Renal pelvis (tissue), 1 donor: ENCODE measurements at regions not wholly inside any gene's neighbourhood (a gene's known extent, or its start where the extent isn't known, plus 50 kb on each side); places are given as distances from the start of the nearest gene placed in this dataset.

Source experiments
- DNase-seq: peaks from one replicate; pipeline ENCODE4 v3.0.0-alpha.2; 2013

DNA sequence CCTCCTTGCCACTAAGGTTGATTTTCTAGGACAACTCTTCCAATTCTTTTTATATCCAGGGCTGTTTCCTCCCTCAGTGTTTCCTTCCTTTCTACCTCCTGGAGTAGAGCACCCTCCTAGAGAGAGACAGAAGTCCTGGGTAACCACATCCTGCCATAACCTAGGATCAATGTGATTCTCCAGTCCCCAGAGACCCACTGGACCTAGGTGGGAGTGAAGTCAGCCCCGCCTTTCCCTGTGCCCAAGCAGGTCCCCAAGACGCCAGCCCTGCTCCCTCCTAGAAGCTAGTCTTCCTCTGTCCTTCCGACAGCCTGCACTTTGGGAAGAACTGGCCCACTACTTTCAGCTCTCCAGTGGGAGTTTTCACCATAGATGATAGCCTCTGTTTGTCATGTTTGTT, 166.8 kb upstream of the PLEKHG7 start:
- no peak for DNase-seq

GRCh38 chr12:92533280-92533890, 169.4 kb upstream of the PLEKHG7 start:
- no peak for DNase-seq

DNA sequence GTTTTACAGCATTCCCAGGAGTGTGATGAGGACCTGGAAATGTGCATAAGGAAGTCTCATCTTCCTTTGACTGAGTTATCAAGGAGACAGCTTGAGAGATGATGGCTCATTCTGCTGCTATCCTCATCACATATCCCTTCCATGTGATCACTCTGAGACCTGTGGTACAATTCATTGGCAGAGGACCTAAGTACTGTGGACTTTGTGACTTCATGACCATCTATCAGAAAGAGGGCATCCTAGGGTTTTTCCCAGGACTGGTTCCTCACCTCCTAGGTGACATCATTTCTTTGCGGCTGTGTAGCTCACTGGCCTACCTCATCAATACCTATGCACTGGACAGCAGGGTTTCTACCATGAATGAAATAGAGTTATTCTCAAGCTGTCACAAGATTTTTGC, 172.1 kb upstream of the PLEKHG7 start:
- DNase-seq: no peak

GRCh38 chr12:92529944-92530343, 172.8 kb upstream of the PLEKHG7 start:
- DNase-seq: no peak

DNA sequence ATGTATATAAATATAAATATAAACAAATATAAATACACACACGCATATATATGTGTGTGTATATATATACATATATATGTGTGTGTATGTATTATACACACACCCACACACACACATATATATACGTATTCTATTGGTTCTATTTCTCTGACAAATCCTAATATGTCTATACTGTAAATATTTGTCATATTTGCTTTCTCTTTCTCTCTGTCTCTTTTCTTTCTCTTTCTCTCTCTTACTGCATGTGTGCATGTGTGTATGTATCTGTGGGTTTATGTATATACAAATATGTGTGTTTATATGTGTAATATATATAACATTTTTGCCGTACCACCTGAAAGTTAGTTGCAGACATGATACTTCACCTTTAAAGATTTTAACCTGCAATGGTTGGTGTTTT, 174.2 kb upstream of the PLEKHG7 start:
- no peak for DNase-seq

DNA sequence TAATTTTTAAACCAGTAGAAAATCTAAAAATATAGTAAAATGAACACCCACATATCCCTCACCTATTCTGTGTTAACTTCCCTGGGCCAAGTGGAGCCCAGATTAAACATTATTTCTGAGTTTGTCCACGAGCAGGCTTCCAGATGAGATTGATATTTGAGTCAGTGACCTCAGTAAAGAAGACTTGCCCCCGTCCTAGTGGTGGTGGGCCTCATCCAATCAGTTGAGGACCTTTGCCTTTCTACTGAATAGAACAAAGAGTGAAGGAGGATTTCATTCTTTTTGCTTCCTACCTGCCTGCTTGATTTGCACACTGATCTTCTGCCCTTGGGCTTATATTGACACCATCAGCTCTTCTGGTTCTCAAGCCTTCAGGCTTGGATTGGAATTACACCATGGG, 174.7 kb upstream of the PLEKHG7 start:
- no peak for DNase-seq

GRCh38 chr12:92524489-92524888, 178.3 kb upstream of the PLEKHG7 start:
- DNase-seq: no peak

DNA sequence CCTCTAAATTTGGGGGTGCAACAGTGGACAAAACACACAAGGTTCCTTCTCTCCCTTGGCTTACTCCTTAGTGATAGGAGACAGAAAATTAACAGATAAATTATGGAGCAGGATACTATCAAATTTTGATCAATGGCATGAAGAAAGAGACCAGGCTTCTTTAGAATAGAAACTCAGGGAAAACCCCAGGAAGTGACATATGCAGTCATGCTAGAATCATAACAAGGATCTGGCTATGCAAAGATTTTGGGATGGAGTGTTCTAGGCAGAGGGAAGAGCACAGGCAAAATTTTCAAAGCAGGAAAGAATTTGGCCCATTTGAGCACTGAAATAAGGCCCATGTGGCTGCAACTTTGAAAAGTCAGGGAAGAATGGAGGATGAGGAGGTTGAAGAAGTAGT, 182.3 kb upstream of the PLEKHG7 start:
- DNase-seq: no peak

- DNase-seq: no peak
These were observed 183.5 kb upstream of the PLEKHG7 start for GRCh38 chr12:92519284-92519683.

DNA sequence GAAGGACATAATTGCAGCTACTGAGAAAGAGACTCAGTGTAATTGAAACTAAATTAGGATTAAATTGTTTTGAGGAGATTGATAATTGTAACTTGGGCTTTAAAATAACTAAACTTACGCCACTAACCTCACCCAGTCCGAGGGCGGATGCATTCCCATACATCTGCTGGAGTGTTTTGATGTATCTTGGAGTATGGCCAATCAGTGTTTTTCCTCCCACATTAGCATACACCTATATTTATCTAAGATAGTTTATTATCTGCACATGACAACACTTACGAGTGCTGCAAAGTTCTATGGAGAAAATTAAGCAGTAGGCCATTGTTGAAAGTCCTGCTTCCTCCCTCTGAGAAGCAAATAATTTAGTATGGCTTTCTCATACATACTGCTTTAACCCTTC, 184.7 kb upstream of the PLEKHG7 start:
- no peak for DNase-seq

DNA sequence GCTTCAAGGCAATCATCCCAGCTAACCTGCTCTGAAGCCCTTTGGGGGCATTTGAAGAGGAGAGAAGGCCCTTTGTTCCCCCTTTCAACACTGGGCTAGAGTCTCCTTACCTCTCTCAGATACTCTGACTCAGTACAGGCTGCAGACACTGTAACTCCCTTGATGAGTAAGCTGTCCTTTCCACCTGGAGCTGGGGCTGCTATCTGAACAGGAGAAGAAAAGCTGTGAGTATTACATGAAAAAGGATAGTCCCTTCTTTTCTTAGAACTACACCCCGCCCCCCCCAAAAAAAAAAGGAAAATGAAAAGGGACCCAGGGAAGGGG, 186.6 kb upstream of the PLEKHG7 start:
- DNase-seq: no peak

- DNase-seq: no peak
These were observed 189.5 kb upstream of the PLEKHG7 start for GRCh38 chr12:92513231-92513730.

- no peak for DNase-seq
These were observed 191.0 kb upstream of the PLEKHG7 start for GRCh38 chr12:92511786-92512185.

GRCh38 chr12:92509156-92509738, 193.5 kb upstream of the PLEKHG7 start:
- DNase-seq: no peak

GRCh38 chr12:92506891-92507290, 195.9 kb upstream of the PLEKHG7 start:
- no peak for DNase-seq

DNA sequence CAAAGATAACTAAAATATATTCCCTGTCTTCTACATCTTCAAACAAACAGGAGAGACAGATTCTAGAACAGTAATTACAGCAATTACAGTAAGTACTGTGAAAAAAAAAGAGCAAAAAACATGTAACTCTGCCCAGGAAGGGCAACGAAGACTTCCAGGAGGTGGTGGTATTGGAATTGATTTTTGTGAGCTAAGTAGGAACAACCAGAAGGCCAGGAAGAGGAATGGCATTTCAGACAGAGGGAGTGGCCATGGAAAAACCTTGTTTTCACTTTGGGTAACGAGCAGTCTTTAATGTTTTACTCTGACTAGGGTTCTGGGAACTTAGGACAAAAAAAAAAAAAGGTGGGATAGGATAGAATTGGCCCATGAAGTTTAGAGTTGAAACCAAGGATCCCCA, 196.3 kb upstream of the PLEKHG7 start:
- DNase-seq: no peak

- peak; percentile 67 for DNase-seq
These were observed 197.2 kb upstream of the PLEKHG7 start for GRCh38 chr12:92505254-92506231.

DNA sequence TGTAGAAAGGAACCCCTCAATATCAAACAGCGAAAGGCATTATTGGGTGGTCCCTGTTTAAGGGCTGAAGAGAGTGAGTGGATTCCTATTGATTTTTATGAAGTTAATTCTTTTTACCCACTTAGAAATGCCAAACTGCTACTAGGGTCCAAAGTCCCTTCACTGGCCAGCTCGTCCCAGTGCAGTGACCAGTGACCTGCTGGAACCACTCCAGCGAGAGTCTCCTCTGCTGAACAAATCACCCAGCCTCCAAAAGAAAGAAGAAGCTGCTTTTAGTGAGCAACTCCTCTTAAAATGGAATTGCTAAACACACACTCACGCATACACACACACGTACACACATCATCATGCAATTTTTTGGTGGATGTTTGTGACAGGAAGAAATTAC, 198.2 kb upstream of the PLEKHG7 start:
- DNase-seq: no peak

- DNase-seq: no peak
These were observed 198.7 kb upstream of the PLEKHG7 start for GRCh38 chr12:92503971-92504593.

GRCh38 chr12:92503029-92503931, 199.5 kb upstream of the PLEKHG7 start:
- DNase-seq: peak; percentile 52

DNA sequence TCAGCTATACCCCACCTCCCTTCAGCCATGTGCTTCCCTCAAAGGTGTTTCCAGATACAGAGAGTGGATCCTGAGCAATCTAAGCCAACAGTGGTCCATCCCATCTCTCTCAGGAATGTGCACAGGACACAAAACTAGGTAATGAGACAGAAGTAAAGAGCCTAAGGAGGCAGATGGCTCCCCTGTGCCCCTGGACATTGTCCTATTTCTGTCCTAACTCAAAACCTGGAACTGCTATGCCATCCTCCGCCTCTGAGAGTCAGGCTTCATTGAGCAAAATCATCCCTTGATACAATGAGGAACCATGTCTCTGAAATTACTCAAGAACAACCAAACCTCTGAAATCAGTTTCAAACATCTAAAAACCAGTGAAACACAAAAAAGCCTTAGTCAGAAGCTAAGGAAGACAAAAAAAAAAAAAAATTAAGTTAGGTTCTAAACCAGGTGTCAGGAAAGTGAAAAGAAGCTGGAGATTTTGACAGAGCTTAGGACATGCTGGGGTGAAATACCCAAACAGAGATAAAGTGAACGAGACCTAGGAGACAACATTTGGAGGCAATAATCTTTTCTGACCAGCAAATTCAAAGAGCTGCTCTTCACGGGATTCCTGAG, 200.3 kb upstream of the PLEKHG7 start:
- no peak for DNase-seq
